Stimulated activated memory B cell treated with anti-CD40 and anti-IgM and Interleukin-4, amounts not matched to agents 10 μg/mL and 1 μg/mL and 100 μg/mL, for 72 hours (primary cell): ENCODE measurements at regions not wholly inside any gene's neighbourhood (a gene's known extent, or its start where the extent isn't known, plus 50 kb on each side); places are given as distances from the start of the nearest gene placed in this dataset.

ENCODE experiments used
- ATAC-seq: fragments of 150-1000 bp; cut with Tn5 transposase; 2 replicates; pipeline ENCODE4 v1.10.0; 2021
- H3K27ac Mint-ChIP-seq: one replicate; pipeline ENCODE4 v1.8.0; 2022; ENCODE audit warnings: mild to moderate bottlenecking, mixed read lengths
- H3K27me3 Mint-ChIP-seq: one replicate; pipeline ENCODE4 v1.8.0; 2022; ENCODE audit warnings: mixed read lengths
- H3K36me3 Mint-ChIP-seq: one replicate; pipeline ENCODE4 v1.8.0; 2022; ENCODE audit warnings: mixed read lengths
- H3K4me1 Mint-ChIP-seq: one replicate; pipeline ENCODE4 v1.8.0; 2022; ENCODE audit warnings: mixed read lengths
- H3K4me3 Mint-ChIP-seq: one replicate; pipeline ENCODE4 v1.8.0; 2022; ENCODE audit warnings: mild to moderate bottlenecking, moderate library complexity, mixed read lengths
- H3K9me3 Mint-ChIP-seq: one replicate; pipeline ENCODE4 v1.8.0; 2022; ENCODE audit warnings: mixed read lengths

- no peaks in the 10 kb centered on the region for H3K9me3 Mint-ChIP-seq
- no peak overlapping the region for H3K4me3 Mint-ChIP-seq
- ATAC-seq: no peak
- H3K27me3 Mint-ChIP-seq: no peaks in the 10 kb centered on the region
- no peaks in the 10 kb centered on the region for H3K36me3 Mint-ChIP-seq
- no peaks in the 10 kb centered on the region for H3K4me1 Mint-ChIP-seq
- no peak overlapping the region for H3K27ac Mint-ChIP-seq
These were observed 107.4 kb downstream of the CT47B1 start for GRCh38 chrX:120768254-120768653.

DNA sequence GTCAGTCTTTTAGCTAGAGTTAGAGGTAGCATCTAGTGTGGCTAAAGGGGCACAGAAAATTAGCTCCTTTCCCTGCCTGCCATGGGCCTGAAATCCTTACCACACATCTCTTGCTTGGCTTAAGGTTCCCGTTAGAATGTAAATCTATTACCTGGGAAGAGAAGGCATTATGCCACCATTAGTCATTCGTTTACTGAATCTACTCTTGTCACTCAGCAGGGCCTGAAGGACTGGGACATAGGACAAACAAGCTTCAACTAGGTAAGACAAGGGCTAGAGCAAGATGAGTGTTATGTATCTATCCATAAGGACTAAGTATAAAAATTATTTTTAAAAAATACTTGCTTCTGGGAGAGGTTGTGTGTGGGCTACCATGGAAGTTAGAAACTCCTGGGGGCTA, 112.4 kb downstream of the CT47B1 start:
- H3K27me3 Mint-ChIP-seq: no peaks in the 10 kb centered on the region
- no peak overlapping the region for H3K27ac Mint-ChIP-seq
- no peaks in the 10 kb centered on the region for H3K36me3 Mint-ChIP-seq
- H3K4me3 Mint-ChIP-seq: no peak overlapping the region
- no peak for ATAC-seq
- peaks cover 13% of the 10 kb centered on the region for H3K4me1 Mint-ChIP-seq
- H3K9me3 Mint-ChIP-seq: no peaks in the 10 kb centered on the region

DNA sequence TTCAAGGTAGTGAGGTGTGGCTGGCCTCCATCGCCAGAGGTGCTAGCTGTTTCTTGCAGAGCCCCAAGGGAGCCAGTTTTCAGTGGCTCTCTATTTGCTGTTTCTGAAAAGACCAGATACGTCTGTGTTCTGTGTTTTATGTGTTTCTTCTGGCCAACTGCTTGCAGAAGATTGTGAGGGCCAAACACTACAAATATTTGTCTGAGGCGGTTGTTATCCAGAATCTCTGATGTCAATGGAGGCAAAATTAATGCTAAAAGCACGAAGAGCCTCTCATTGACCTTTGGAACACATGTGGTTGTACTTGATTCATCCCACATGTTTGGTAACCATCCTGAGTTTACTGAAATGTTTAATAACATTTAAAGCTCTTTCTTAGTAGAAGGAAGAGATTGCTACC, 113.9 kb downstream of the CT47B1 start:
- Mint-ChIP-seq H3K27me3 (no peaks in the 10 kb centered on the region), H3K4me1 (peaks cover 20% of the 10 kb centered on the region), H3K4me3 (no peak overlapping the region), H3K27ac (no peak overlapping the region), H3K9me3 (no peaks in the 10 kb centered on the region), H3K36me3 (no peaks in the 10 kb centered on the region)
- ATAC-seq: no peak

DNA sequence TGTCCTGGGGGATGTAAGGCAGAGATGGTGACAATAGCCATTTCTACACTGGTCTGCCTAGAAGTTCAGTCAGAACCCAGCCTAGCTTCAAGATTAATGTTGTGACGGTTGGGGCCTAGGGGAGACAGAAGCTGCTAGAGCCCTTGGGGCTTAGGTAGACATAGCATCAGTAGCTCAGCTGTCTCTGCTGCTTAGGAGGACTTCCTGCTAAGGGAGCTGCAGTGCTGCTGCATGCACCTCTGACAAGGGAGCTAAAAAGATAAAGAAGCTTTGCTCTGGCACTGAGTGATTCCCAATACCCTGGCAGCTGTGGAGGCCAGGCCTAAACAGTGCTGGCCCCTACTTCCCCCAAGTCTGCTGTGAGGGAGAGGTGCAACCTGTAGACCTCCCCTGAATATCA, 116.0 kb downstream of the CT47B1 start:
- H3K9me3 Mint-ChIP-seq: peaks cover under 1% of the 10 kb centered on the region
- ATAC-seq: no peak
- no peaks in the 10 kb centered on the region for H3K36me3 Mint-ChIP-seq

GRCh38 chrX:120755066-120755846, 120.4 kb downstream of the CT47B1 start:
- H3K4me1 Mint-ChIP-seq: peaks cover 81% of the 10 kb centered on the region
- H3K27me3 Mint-ChIP-seq: no peaks in the 10 kb centered on the region
- H3K9me3 Mint-ChIP-seq: peaks cover 4% of the 10 kb centered on the region
- ATAC-seq: peak; percentile 89
- peak overlapping the region; percentile 9 for H3K4me3 Mint-ChIP-seq
- H3K27ac Mint-ChIP-seq: peak overlapping the region; percentile 73
- H3K36me3 Mint-ChIP-seq: no peaks in the 10 kb centered on the region

More for the DNA sequence above, 116.0 kb downstream of the CT47B1 start:
- no peak overlapping the region for H3K4me3 Mint-ChIP-seq
- no peak overlapping the region for H3K27ac Mint-ChIP-seq
- H3K4me1 Mint-ChIP-seq: peaks cover 41% of the 10 kb centered on the region
- no peaks in the 10 kb centered on the region for H3K27me3 Mint-ChIP-seq

GRCh38 chrX:120753413-120754251, 122.0 kb downstream of the CT47B1 start:
- Mint-ChIP-seq H3K27ac (peak overlapping the region; percentile 73), H3K36me3 (no peaks in the 10 kb centered on the region), H3K27me3 (no peaks in the 10 kb centered on the region), H3K4me1 (peaks cover 83% of the 10 kb centered on the region), H3K9me3 (peaks cover 4% of the 10 kb centered on the region), H3K4me3 (peak overlapping the region; percentile 23)
- ATAC-seq: peak; percentile 62

GRCh38 chrX:120752431-120753082, 122.7 kb upstream of the C1GALT1C1 start:
- Mint-ChIP-seq H3K27me3 (no peaks in the 10 kb centered on the region), H3K27ac (peak overlapping the region; percentile 73), H3K4me1 (peaks cover 83% of the 10 kb centered on the region), H3K9me3 (peaks cover 4% of the 10 kb centered on the region), H3K4me3 (no peak overlapping the region), H3K36me3 (no peaks in the 10 kb centered on the region)
- ATAC-seq: no peak

DNA sequence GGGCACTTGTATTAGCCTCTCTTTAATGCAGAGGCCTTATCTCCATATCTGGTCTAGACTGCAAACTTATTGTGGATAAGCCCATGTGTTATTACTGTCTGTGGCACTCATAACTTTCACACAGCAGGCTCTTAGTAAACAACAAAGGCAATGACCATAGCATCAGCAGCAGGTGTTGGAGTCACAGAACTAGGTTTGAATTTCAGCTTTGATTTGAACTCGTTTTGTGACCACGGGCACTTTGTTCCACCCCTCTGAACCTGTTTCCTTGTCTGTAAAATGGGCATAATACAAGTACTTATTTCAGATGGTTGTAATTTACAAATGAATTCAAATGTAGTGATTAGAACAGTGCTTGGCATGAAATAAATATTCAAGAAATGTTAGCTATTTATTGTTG, 121.8 kb upstream of the C1GALT1C1 start:
- Mint-ChIP-seq H3K27me3 (no peaks in the 10 kb centered on the region), H3K9me3 (peaks cover 4% of the 10 kb centered on the region), H3K27ac (peak overlapping the region; percentile 73), H3K4me1 (peaks cover 75% of the 10 kb centered on the region), H3K4me3 (no peak overlapping the region), H3K36me3 (no peaks in the 10 kb centered on the region)
- ATAC-seq: no peak

GRCh38 chrX:120750381-120750780, 120.5 kb upstream of the C1GALT1C1 start:
- peaks cover 4% of the 10 kb centered on the region for H3K9me3 Mint-ChIP-seq
- ATAC-seq: no peak
- H3K27ac Mint-ChIP-seq: peak overlapping the region; percentile 73
- H3K4me3 Mint-ChIP-seq: no peak overlapping the region
- H3K27me3 Mint-ChIP-seq: no peaks in the 10 kb centered on the region
- H3K4me1 Mint-ChIP-seq: peaks cover 62% of the 10 kb centered on the region
- H3K36me3 Mint-ChIP-seq: no peaks in the 10 kb centered on the region

DNA sequence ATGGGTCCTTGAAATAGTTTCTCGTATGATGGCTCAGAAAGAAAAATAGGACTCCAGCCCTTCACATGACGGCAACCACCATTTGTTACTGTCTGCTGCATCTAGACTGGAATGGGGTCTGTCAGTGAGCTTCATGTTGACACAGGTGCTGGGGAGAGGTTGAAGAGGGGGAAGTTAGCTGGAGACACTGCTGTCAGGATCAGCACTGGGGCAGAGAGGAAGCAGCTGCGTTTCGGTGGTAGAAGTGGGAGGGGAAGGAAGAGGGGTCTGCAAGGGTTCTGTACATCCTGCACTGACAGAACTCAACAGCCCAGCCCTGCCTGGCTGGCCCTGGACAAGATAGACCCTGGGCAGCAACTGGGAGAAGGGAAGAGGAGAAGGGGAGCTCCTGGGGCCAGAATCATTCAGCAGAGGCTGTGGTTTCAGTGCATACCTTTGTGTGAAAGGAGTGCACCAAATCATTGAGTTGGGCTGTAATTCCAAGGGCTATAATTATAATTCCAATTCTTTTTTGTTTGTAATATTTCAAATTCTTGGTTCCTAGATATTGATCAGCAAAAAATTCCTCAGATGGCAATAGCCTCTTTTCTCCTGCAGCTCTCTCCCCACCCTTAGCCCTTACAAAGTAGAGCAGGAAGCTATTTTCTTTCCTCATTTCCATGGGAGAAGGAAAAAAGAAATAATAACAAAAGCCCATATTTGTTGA, 119.4 kb upstream of the C1GALT1C1 start:
- Mint-ChIP-seq H3K27me3 (no peaks in the 10 kb centered on the region), H3K4me1 (peaks cover 51% of the 10 kb centered on the region), H3K36me3 (no peaks in the 10 kb centered on the region), H3K4me3 (peak overlapping the region; percentile 34), H3K9me3 (peaks cover 5% of the 10 kb centered on the region), H3K27ac (peak overlapping the region; percentile 68)
- peak; percentile 81 for ATAC-seq

- peaks cover 24% of the 10 kb centered on the region for H3K4me1 Mint-ChIP-seq
- H3K9me3 Mint-ChIP-seq: peaks cover 6% of the 10 kb centered on the region
- no peak overlapping the region for H3K4me3 Mint-ChIP-seq
- H3K27ac Mint-ChIP-seq: peak overlapping the region; percentile 64
- H3K27me3 Mint-ChIP-seq: no peaks in the 10 kb centered on the region
- no peak for ATAC-seq
- no peaks in the 10 kb centered on the region for H3K36me3 Mint-ChIP-seq
These were observed 116.3 kb upstream of the C1GALT1C1 start for GRCh38 chrX:120746153-120746552.

GRCh38 chrX:120742946-120743665, 113.3 kb upstream of the C1GALT1C1 start:
- Mint-ChIP-seq H3K27ac (no peak overlapping the region), H3K4me1 (no peaks in the 10 kb centered on the region), H3K36me3 (no peaks in the 10 kb centered on the region), H3K9me3 (peaks cover 6% of the 10 kb centered on the region), H3K4me3 (no peak overlapping the region), H3K27me3 (no peaks in the 10 kb centered on the region)
- no peak for ATAC-seq

- H3K27ac Mint-ChIP-seq: no peak overlapping the region
- H3K4me3 Mint-ChIP-seq: no peak overlapping the region
- H3K36me3 Mint-ChIP-seq: no peaks in the 10 kb centered on the region
- H3K4me1 Mint-ChIP-seq: peaks cover 6% of the 10 kb centered on the region
- H3K9me3 Mint-ChIP-seq: peaks cover 6% of the 10 kb centered on the region
- no peaks in the 10 kb centered on the region for H3K27me3 Mint-ChIP-seq
- ATAC-seq: no peak
These were observed 111.6 kb upstream of the C1GALT1C1 start for GRCh38 chrX:120741452-120741851.

DNA sequence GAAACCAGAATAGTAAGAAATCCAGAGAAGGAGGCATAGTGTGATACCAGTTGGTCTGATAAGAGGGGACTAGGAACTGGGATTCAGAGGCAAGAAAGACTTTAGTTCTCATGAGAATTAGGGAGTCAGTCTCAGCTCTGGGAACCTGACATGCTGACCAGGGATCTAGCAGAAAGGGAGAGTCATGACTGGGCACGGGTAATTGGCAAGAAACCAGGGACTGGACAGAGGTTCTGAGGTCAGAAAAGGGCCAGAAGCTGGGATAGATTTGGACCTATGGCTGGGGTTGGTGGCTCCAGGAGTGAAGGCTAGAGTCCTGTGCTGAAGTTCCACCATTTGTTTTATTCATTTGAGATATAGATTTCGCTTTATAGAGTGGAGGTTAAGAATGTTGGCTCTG, 110.2 kb upstream of the C1GALT1C1 start:
- Mint-ChIP-seq H3K4me3 (no peak overlapping the region), H3K4me1 (peaks cover 6% of the 10 kb centered on the region), H3K27me3 (no peaks in the 10 kb centered on the region), H3K9me3 (peaks cover 4% of the 10 kb centered on the region), H3K36me3 (no peaks in the 10 kb centered on the region), H3K27ac (no peak overlapping the region)
- no peak for ATAC-seq
